NCI-H1436 (cell line): ENCODE measurements at regions not wholly inside any gene's neighbourhood (a gene's known extent, or its start where the extent isn't known, plus 50 kb on each side); places are given as distances from the start of the nearest gene placed in this dataset.

Experiments
- DNase-seq: peaks from one replicate; lab custom pipeline; 2025; lab: John Stamatoyannopoulos, UW

- no peak for DNase-seq
These were observed 182.2 kb downstream of the USP12 start for GRCh38 chr13:26989261-26989956.

- no peak for DNase-seq
These were observed 183.4 kb downstream of the USP12 start for GRCh38 chr13:26988059-26988769.

GRCh38 chr13:26987486-26988013 is 184.1 kb downstream of the USP12 start:
- DNase-seq: no peak

- DNase-seq: peak; percentile 41
These were observed 186.2 kb downstream of the USP12 start for GRCh38 chr13:26985285-26985878.

- no peak for DNase-seq
These were observed 187.3 kb downstream of the USP12 start for GRCh38 chr13:26984337-26984736.

- DNase-seq: no peak
These were observed 187.9 kb downstream of the USP12 start for GRCh38 chr13:26983543-26984320.

GRCh38 chr13:26980099-26981031 is 191.2 kb downstream of the USP12 start:
- no peak for DNase-seq

- DNase-seq: no peak
These were observed 192.3 kb downstream of the USP12 start for GRCh38 chr13:26979334-26979733.

- no peak for DNase-seq
These were observed 193.3 kb downstream of the USP12 start for GRCh38 chr13:26978081-26978860.

- no peak for DNase-seq
These were observed 194.1 kb downstream of the USP12 start for GRCh38 chr13:26977541-26977940.

GRCh38 chr13:26976313-26976712 is 195.3 kb downstream of the USP12 start:
- no peak for DNase-seq

- no peak for DNase-seq
These were observed 197.7 kb downstream of the USP12 start for GRCh38 chr13:26973946-26974345.

GRCh38 chr13:26973295-26973694 is 198.3 kb downstream of the USP12 start:
- no peak for DNase-seq

- no peak for DNase-seq
These were observed 199.4 kb downstream of the USP12 start for GRCh38 chr13:26971990-26972887.

- no peak for DNase-seq
These were observed 202.9 kb downstream of the USP12 start for GRCh38 chr13:26968431-26969341.

- DNase-seq: no peak
These were observed 204.2 kb downstream of the USP12 start for GRCh38 chr13:26967119-26968038.

GRCh38 chr13:26966701-26967080 is 204.9 kb downstream of the USP12 start:
- no peak for DNase-seq
